ENCODE measurements at regions not wholly inside any gene's neighbourhood (a gene's known extent, or its start where the extent isn't known, plus 50 kb on each side); places are given as distances from the start of the nearest gene placed in this dataset.

DNA sequence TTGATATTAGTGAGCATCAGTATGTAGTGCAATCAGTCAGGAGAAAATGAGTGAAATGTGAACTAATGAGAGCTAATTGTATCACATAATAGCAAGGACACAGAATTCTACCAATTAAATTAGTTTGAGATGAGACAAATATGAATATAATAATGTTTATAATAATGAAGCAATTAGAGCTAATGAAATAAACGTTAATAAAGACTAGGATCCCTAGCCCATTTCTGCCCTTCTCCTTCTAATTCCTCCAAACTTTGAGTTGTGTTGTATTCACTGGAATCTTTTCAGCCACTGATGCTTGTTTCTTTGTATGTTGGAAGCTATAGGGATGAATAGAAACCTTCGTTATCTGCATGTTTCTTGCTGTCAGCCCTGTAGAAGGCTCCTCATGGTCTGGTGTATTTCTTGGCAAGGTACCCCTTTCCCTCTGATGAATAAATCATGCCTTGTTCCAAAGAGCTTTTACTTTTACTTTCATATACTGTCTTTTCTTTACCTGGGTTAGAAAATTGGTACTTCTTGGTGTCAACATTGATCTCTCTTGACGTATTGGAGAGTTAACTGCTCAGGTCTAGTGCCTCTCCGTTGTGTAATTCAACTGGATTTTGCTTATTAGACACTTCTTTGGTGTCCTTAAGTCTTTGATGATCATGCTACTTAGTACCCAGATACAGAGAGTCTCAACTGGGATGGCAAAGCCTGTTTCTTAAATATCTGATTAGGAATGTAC is 154.8 kb downstream of the PTCSC3 start:
- no peak for DNase-seq (ENCODE audit: low spot score)
- H3K4me3 ChIP-seq (ENCODE audit: low read depth in 1 of 3, low read length in 3 of 3), result no peak overlapping the region
- TF ChIP-seq HNF4A (conservative IDR thresholded peaks at IDR 0.05) (no peak), FOXA2 (IDR thresholded peaks at IDR 0.05) (no peak), TAF1 (conservative IDR thresholded peaks at IDR 0.05) (no peak), HNF4G (IDR thresholded peaks at IDR 0.05) (no peak), NR2F2 (IDR thresholded peaks at IDR 0.05) (no peak), RXRA (IDR thresholded peaks at IDR 0.05) (no peak), SP1 (IDR thresholded peaks at IDR 0.05) (no peak), FOXA1 (IDR thresholded peaks at IDR 0.05) (no peak), EGR1 (IDR thresholded peaks at IDR 0.05; ENCODE audit: low read depth in 2 of 2) (no peak), GABPA (IDR thresholded peaks at IDR 0.05 in 1 of 2, conservative IDR thresholded peaks at IDR 0.05 in 1 of 2) (no peak), RAD21 (IDR thresholded peaks at IDR 0.05) (no peak), JUND (IDR thresholded peaks at IDR 0.05) (no peak), YY1 (IDR thresholded peaks at IDR 0.05) (no peak)
- TF ChIP-seq, protein P1, sequence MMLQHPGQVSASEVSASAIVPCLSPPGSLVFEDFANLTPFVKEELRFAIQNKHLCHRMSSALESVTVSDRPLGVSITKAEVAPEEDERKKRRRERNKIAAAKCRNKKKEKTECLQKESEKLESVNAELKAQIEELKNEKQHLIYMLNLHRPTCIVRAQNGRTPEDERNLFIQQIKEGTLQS (IDR thresholded peaks at IDR 0.05), result no peak
- TF ChIP-seq, protein P2, sequence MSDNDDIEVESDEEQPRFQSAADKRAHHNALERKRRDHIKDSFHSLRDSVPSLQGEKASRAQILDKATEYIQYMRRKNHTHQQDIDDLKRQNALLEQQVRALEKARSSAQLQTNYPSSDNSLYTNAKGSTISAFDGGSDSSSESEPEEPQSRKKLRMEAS (IDR thresholded peaks at IDR 0.05), result no peak
- TF ChIP-seq, protein P3, sequence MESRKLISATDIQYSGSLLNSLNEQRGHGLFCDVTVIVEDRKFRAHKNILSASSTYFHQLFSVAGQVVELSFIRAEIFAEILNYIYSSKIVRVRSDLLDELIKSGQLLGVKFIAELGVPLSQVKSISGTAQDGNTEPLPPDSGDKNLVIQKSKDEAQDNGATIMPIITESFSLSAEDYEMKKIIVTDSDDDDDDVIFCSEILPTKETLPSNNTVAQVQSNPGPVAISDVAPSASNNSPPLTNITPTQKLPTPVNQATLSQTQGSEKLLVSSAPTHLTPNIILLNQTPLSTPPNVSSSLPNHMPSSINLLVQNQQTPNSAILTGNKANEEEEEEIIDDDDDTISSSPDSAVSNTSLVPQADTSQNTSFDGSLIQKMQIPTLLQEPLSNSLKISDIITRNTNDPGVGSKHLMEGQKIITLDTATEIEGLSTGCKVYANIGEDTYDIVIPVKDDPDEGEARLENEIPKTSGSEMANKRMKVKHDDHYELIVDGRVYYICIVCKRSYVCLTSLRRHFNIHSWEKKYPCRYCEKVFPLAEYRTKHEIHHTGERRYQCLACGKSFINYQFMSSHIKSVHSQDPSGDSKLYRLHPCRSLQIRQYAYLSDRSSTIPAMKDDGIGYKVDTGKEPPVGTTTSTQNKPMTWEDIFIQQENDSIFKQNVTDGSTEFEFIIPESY (IDR thresholded peaks at IDR 0.05), result no peak
- TF ChIP-seq, protein P4, sequence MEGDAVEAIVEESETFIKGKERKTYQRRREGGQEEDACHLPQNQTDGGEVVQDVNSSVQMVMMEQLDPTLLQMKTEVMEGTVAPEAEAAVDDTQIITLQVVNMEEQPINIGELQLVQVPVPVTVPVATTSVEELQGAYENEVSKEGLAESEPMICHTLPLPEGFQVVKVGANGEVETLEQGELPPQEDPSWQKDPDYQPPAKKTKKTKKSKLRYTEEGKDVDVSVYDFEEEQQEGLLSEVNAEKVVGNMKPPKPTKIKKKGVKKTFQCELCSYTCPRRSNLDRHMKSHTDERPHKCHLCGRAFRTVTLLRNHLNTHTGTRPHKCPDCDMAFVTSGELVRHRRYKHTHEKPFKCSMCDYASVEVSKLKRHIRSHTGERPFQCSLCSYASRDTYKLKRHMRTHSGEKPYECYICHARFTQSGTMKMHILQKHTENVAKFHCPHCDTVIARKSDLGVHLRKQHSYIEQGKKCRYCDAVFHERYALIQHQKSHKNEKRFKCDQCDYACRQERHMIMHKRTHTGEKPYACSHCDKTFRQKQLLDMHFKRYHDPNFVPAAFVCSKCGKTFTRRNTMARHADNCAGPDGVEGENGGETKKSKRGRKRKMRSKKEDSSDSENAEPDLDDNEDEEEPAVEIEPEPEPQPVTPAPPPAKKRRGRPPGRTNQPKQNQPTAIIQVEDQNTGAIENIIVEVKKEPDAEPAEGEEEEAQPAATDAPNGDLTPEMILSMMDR (IDR thresholded peaks at IDR 0.05; ENCODE audit: low read depth, low read length, missing input control), result no peak
- TF ChIP-seq, protein P5, sequence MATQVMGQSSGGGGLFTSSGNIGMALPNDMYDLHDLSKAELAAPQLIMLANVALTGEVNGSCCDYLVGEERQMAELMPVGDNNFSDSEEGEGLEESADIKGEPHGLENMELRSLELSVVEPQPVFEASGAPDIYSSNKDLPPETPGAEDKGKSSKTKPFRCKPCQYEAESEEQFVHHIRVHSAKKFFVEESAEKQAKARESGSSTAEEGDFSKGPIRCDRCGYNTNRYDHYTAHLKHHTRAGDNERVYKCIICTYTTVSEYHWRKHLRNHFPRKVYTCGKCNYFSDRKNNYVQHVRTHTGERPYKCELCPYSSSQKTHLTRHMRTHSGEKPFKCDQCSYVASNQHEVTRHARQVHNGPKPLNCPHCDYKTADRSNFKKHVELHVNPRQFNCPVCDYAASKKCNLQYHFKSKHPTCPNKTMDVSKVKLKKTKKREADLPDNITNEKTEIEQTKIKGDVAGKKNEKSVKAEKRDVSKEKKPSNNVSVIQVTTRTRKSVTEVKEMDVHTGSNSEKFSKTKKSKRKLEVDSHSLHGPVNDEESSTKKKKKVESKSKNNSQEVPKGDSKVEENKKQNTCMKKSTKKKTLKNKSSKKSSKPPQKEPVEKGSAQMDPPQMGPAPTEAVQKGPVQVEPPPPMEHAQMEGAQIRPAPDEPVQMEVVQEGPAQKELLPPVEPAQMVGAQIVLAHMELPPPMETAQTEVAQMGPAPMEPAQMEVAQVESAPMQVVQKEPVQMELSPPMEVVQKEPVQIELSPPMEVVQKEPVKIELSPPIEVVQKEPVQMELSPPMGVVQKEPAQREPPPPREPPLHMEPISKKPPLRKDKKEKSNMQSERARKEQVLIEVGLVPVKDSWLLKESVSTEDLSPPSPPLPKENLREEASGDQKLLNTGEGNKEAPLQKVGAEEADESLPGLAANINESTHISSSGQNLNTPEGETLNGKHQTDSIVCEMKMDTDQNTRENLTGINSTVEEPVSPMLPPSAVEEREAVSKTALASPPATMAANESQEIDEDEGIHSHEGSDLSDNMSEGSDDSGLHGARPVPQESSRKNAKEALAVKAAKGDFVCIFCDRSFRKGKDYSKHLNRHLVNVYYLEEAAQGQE (IDR thresholded peaks at IDR 0.05), result no peak
- peaks cover 2 to 15% (median 10%) of the 10 kb centered on the region in 4 donors for H3K4me1 ChIP-seq (ENCODE audit: control insufficient read depth in 4 of 4, insufficient read depth in 4 of 4, low read length in 3 of 4)
- H3K36me3 ChIP-seq (ENCODE audit: control insufficient read depth in 4 of 4, insufficient read depth in 3 of 4, low read depth in 1 of 4, low read length in 3 of 4), result no peaks in the 10 kb centered on the region
- no peak overlapping the region for H3K9ac ChIP-seq (ENCODE audit: low read depth in 1 of 2, low read length in 2 of 2)
- H3K27ac ChIP-seq (ENCODE audit: low read depth in 1 of 2, low read length in 2 of 2), result no peak overlapping the region
- 64% methylated on average over 4 of the region's 4 CpGs for WGBS
- no peaks in the 10 kb centered on the region for H3K9me3 ChIP-seq (ENCODE audit: control insufficient read depth in 4 of 4, low read length in 3 of 4)
- no peaks in the 10 kb centered on the region for H3K27me3 ChIP-seq (ENCODE audit: control insufficient read depth in 4 of 4, insufficient read depth in 4 of 4, low read length in 3 of 4)
